NK-92 treated with Interleukin-12 subunit alpha and Interleukin-12 subunit beta, amount 100 ng/mL, for 24 hours (cell line): ENCODE measurements at regions not wholly inside any gene's neighbourhood (a gene's known extent, or its start where the extent isn't known, plus 50 kb on each side); places are given as distances from the start of the nearest gene placed in this dataset.

ENCODE experiments used
- DNase-seq: peaks from one replicate; lab custom pipeline; 2025; lab: John Stamatoyannopoulos, UW

- no peak for DNase-seq
Observed at GRCh38 chr5:89471115-89471514, 588.1 kb upstream of the MEF2C start.

- DNase-seq: no peak
Observed at GRCh38 chr5:89470658-89471057, 587.7 kb upstream of the MEF2C start.

DNA sequence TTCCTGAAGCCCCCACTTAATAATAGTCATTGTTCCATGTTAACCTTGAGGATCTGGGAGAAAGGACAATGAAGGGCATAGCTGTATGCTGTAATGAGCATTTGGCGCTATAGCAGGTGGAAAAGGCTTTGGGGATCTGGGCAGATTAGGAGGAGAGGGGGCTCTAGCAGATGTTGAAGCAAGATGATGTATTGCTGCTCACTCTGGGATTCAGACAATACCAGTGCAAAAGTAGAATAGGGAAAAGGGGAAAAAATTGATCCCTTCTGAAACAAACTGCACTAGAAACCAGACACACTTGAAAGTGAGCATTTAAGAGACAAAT is 575.3 kb upstream of the MEF2C start:
- no peak for DNase-seq

DNA sequence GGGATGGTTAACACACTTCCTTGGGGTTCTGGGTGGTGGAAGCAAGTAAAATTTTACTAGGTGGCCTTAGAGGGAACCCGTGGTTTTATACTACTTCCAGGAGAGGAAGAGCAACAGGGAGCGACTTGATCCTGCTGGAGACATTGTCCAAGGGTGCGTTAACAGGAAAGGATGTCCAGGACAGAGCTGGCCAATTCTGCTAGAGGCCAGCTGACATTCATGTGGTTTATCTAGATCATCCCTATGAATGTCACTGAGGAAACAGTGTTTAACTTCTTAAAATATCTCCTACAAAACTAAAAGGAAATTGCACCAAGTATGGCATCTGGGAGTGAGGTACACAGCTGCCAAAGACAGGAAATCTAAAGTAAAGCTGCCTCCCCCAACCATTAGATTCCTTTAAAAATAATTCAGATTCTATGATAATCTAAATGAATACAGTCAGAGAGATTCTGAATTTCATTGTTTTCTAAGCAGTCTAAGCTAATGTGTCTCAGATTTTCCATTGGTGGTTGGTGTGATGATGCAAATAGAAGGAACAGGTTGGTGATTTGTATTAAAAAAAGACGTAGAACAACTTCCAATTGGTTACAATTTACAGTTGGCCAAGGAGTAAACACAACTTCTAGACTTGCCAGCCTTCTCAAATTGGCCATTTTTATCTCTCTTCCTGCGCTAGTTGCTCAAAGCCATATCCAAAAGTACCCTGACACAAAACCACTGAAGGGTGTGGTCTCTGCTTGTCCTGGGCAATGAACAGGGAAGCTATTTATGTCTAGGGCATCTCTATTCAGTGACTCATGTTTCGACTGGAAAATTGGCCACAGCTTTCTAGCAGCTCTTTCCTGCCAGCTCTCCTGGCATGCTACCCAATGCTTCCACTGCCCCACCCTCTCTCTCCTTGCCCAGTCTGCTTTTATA is 574.7 kb upstream of the MEF2C start:
- DNase-seq: no peak

DNA sequence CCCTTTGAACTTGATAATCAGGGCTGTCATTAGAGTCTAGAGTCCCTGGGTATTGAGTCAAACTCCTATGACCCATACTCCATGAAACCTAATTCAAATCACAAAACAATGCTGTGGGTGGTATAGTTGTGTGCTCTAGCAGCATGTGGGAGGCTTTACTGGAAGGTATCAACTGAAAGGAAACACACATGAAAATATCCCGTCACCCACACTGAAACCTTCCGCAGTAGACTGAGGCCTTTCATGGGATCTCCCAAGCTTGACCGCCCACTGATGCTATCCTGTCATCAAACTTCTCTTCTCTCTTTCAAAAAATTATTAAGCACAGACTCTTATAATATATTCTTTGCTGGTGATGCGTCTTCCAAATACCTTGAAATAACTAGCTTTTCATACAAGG is 569.1 kb upstream of the MEF2C start:
- no peak for DNase-seq

GRCh38 chr5:89451263-89451662 is 568.3 kb upstream of the MEF2C start:
- no peak for DNase-seq

DNA sequence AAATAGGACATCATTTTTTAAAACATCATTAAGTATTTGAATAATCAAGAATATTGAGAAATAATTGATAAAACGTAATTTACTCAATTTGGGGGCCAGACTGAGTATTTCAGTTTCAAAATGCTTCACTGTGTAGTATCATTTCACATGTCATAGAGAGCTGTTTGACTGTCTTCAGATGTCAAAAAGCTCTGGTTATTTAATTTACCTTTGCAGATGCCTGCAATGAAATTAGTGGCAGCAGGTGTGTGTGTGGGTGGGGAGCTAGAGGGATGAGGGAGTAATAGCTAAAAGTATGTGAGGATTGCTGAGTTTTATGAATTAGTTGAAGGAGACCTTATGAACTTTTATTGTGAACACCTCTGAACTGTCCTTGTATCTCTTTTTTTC is 567.2 kb upstream of the MEF2C start:
- DNase-seq: no peak

DNA sequence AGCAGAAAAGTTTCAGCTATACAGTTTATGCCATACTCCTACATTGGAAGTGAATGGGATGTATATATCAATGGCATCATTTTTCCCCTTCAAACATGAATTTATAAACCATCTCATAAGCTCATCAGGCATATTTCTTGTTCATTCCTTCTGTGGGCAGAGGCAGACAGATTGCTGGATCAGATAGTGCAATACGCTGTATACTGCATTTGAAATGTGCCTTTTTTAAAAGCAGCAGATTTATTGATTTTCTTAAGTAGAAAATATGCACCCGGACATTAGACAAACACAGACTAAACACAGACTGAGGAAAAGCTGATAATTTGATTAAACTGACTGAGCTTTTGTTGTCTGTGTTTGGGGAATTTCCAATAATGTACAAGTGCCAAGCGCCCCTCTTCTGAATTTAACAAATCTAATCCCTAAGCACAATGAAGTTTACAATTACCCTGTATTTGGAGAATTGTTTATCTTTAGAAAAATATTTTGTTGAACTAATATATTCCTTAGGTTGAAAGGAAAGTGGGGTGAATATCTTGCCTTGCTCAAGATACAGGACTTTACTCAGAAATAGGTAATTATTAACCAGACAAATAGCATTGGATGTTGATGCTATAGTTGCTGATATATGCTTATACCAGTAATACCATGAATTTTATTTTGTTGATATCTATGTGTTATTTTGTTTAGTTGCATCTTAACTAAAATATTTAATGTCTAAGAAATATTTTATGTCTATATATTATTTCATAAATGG is 566.6 kb upstream of the MEF2C start:
- no peak for DNase-seq

DNA sequence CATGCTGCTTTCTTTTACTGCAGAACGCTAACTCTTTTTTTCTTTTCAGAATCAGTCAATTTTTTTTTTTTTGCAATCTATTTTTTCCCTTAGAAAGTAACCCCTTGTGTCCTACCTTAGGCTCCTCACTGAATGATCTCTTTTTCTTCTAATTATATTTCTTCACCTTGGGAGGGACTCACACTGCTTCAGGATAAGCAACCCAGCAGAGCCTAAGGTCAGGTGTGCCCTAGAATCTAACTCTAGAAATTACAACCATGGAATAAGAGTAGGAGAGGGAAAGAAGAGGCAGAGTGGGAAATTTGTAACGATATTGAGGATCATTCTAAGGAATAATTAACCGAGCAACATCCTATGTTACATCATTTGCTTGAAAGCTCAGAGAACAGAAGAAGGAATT is 564.0 kb upstream of the MEF2C start:
- no peak for DNase-seq

DNA sequence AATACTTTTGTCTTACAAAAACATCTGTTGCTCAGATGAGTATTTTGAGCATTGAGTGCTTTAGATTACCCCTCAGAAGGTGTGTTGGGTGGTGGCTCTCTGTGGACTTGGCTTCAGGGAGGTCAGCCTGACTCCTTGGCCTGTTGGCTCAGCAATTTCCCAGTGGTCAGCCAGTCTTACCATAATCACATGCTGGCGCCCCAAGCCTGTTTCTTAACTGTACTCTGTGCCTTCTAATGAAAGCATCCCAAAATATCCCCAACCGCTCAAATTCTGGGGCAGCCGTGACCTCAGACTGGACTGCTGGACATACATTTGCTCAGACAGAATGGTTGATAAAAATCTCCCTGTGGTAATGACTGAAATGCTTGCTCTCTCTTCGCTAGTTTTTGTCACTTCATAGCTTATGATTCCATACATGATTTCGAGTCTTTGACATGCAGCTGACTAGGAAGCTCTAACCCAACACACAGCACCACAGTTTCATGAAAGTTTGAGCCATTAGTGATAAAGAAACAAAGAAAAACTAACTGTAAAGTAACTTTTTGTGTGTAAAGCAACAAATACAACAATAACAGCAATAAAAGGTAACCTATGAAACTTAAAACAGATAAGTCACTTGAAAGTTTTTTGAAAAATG is 562.2 kb upstream of the MEF2C start:
- no peak for DNase-seq

- no peak for DNase-seq
Observed at GRCh38 chr5:89444088-89444487, 561.1 kb upstream of the MEF2C start.

DNA sequence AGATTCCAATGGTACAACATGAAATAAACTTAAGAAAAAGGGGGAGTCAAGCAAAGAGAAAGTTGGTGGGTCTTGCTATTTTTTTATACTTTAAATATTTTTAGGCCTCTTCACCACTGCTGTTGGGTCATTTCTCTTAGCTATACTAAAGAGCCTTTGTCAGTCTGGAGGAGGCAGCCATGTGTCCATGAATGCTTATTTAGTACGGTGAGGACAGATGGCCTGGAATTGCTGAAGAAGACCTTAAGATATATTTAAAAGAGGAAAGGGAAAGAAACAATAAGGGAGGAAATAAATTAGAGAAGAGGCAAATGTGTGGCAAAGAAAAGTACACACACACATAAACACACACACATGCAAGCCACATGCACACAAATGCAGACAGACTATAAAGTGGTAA is 560.5 kb upstream of the MEF2C start:
- no peak for DNase-seq

GRCh38 chr5:89441965-89442364 is 559.0 kb upstream of the MEF2C start:
- DNase-seq: no peak

- DNase-seq: no peak
Observed at GRCh38 chr5:89440670-89441069, 557.7 kb upstream of the MEF2C start.

- DNase-seq: no peak
Observed at GRCh38 chr5:89437450-89438435, 554.8 kb upstream of the MEF2C start.

- DNase-seq: no peak
Observed at GRCh38 chr5:89436464-89436863, 553.5 kb upstream of the MEF2C start.

GRCh38 chr5:89435347-89435746 is 552.4 kb upstream of the MEF2C start:
- DNase-seq: no peak

DNA sequence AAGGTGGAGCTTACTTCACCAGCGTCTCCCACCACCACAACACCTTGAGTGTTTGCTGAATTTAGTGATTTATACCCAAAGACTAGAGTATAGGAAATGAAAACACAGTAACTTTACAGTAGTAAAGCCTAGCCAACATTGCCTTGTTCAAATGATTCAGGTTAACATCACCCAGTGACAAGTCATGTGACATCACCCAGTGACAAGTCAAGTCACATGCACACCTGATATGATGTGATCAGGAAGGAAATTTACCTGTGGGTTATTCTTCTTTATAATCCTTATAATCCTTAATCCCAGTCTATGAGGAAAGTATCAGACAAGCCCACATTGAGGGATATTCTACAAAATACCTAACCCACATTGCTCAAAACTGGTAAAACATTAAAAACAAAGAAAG is 545.6 kb upstream of the MEF2C start:
- DNase-seq: no peak

- DNase-seq: no peak
Observed at GRCh38 chr5:89425062-89425461, 542.1 kb upstream of the MEF2C start.

GRCh38 chr5:89421035-89421434 is 538.1 kb upstream of the MEF2C start:
- no peak for DNase-seq

DNA sequence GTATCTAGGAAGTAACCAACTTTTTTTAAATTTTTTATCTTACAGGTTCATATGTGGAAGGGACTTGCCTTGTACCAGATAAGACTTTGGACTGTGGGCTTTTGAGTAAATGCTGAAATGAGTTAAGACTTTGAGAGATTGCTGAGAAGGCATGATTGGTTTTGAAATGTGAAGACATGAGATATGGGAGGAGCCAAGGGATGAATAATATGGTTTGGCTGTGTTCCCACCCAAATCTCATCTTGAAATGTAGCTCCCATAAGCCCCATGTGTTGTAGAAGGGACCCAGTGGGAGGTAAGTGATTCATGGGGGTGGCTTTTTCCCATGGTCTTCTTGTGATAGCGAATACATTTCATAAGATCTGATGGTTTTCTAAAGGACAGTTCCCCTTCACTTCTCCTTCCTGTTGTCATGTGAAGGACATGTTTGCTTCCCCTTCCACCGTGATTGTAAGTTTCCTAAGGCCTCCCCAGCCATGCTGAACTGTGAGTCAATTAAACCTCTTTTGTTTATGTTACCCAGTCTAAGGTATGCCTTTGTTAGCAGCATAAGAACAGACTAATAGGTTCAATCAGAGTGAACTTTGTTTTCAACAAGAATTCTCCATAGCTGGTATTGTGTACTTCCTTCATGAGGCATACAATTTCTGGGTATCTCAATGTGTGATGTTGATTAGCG is 535.6 kb upstream of the MEF2C start:
- DNase-seq: no peak
